PC-3 (cell line): ENCODE measurements at regions not wholly inside any gene's neighbourhood (a gene's known extent, or its start where the extent isn't known, plus 50 kb on each side); places are given as distances from the start of the nearest gene placed in this dataset.

Experiments
- ATAC-seq: fragments of 200-7000 bp; cut with Tn5 transposase; 2 replicates; pipeline ENCODE4 v1.9.1; 2020; ENCODE audit warnings: mild to moderate bottlenecking, moderate library complexity
- BruUV-seq: library from RNA; stranded (reverse); fragments of 400-500 nt; replicated peaks from 2 replicates; lab custom pipeline; 2021; lab: Mats Ljungman, UMichigan
- CTCF ChIA-PET: fragments of 300-600 bp; sonication (Branson Sonifier 250); formaldehyde crosslinking; loops from one replicate; lab custom pipeline; 2022; ENCODE audit warnings: antibody characterized with exemption; lab: Charles Lee
- POLR2A ChIA-PET: fragments of 300-600 bp; sonication (Branson Sonifier 250); formaldehyde crosslinking; loops from one replicate; lab custom pipeline; 2022; ENCODE audit warnings: antibody characterized with exemption; ENCODE audit not compliant: unreplicated experiment; lab: Charles Lee
- DNase-seq: peaks from one replicate; pipeline ENCODE4 v3.0.0-alpha.2; 2015
- H2AFZ ChIP-seq: fragments of 300-600 bp; sonication (generic); 2 replicates; pipeline ENCODE4 v1.6.0; 2016; ENCODE audit warnings: antibody characterized with exemption, low read length
- H3F3A ChIP-seq: fragments of 300-600 bp; sonication (generic); one replicate; pipeline ENCODE4 v1.6.0; 2017; ENCODE audit warnings: antibody characterized with exemption, low read length, control low read depth, mild to moderate bottlenecking; ENCODE audit not compliant: unreplicated experiment
- H3K27ac ChIP-seq: fragments of 300-600 bp; sonication (generic); 2 replicates; pipeline ENCODE4 v1.5.1; 2016; ENCODE audit warnings: mild to moderate bottlenecking, low read length
- H3K27me3 ChIP-seq: fragments of 300-600 bp; sonication (generic); 2 replicates; pipeline ENCODE4 v1.6.1; 2016; ENCODE audit warnings: low read length, mixed read lengths
- H3K36me3 ChIP-seq: fragments of 300-600 bp; sonication (generic); 2 replicates; pipeline ENCODE4 v1.6.1; 2016; ENCODE audit warnings: low read depth, mixed run types, low read length, mixed read lengths
- H3K4me1 ChIP-seq: fragments of 300-600 bp; sonication (generic); 2 replicates; pipeline ENCODE4 v1.5.1; 2016; ENCODE audit warnings: low read length; ENCODE audit not compliant: insufficient read depth
- H3K4me2 ChIP-seq: fragments of 300-600 bp; sonication (generic); 2 replicates; pipeline ENCODE4 v1.6.0; 2016; ENCODE audit warnings: low read length
- H3K4me3 ChIP-seq: fragments of 300-600 bp; sonication (generic); 2 replicates; pipeline ENCODE4 v1.5.1; 2016; ENCODE audit warnings: mild to moderate bottlenecking, low read length, mixed read lengths
- H3K79me2 ChIP-seq: fragments of 300-600 bp; sonication (generic); 2 replicates; pipeline ENCODE4 v1.6.1; 2017; ENCODE audit warnings: low read length, mixed read lengths
- H3K9ac ChIP-seq: fragments of 300-600 bp; sonication (generic); 2 replicates; pipeline ENCODE4 v1.6.0; 2016; ENCODE audit warnings: mild to moderate bottlenecking, low read length
- H3K9me2 ChIP-seq: fragments of 300-600 bp; sonication (generic); replicated peaks from 2 replicates; pipeline ENCODE4 v1.6.1; 2016; ENCODE audit warnings: mixed run types, low read length, mixed read lengths
- H3K9me3 ChIP-seq: fragments of 300-600 bp; sonication (generic); 2 replicates; pipeline ENCODE4 v1.6.1; 2016; ENCODE audit warnings: low read length, mixed read lengths
- H4K20me1 ChIP-seq: fragments of 300-600 bp; sonication (generic); 2 replicates; pipeline ENCODE4 v1.6.1; 2016; ENCODE audit warnings: low read length, mixed read lengths
- EZH2 ChIP-seq: fragments of 300-600 bp; sonication (generic); IDR thresholded peaks from one replicate; pipeline ENCODE4 v1.6.1; 2017; ENCODE audit warnings: antibody characterized with exemption, mild to moderate bottlenecking, low read length; ENCODE audit not compliant: unreplicated experiment
- EZH2phosphoT487 ChIP-seq: fragments of 300-600 bp; sonication (generic); IDR thresholded peaks from 2 replicates; pipeline ENCODE4 v1.6.1; 2018; ENCODE audit warnings: mild to moderate bottlenecking, antibody characterized with exemption, low read length, borderline replicate concordance
- intact Hi-C: fragments of 100-400 bp; cut with micrococcal nuclease; formaldehyde crosslinking; loops from 2 replicates; pipeline ENCODE4 v1.9.0; 2023
- TF ChIP-seq, protein P1 (sequence below): fragments of 300-600 bp; sonication (generic); conservative IDR thresholded peaks from 2 replicates; pipeline ENCODE4 v1.5.1; 2017; ENCODE audit warnings: antibody characterized with exemption, low read depth, mild to moderate bottlenecking, low read length

DNA sequence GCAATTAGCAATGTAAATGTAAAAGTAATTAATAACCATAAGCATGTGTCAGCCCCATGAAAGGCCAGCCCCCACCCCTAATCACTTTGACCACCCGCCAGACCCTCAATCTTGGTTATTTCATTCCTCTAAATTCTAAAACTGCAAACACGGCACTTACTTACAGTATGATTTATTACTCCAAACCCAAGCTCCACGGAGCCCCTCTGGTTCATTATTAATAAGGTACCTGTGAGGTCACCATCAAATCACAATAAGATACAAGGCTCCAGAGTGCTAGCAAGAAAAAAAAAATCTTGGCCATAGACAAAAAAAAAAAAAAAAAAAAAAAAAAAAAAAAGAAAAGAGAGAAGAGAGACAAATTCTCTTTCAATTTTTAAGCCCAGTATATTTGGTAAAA lies 879.5 kb downstream of the TDRD15 start:
- H3K4me2 ChIP-seq: no peak overlapping the region
- no peaks in the 10 kb centered on the region for H3K79me2 ChIP-seq
- no peak overlapping the region for H3K9ac ChIP-seq
- TF ChIP-seq EZH2 (no peak), EZH2phosphoT487 (no peak)
- TF ChIP-seq, protein P1, sequence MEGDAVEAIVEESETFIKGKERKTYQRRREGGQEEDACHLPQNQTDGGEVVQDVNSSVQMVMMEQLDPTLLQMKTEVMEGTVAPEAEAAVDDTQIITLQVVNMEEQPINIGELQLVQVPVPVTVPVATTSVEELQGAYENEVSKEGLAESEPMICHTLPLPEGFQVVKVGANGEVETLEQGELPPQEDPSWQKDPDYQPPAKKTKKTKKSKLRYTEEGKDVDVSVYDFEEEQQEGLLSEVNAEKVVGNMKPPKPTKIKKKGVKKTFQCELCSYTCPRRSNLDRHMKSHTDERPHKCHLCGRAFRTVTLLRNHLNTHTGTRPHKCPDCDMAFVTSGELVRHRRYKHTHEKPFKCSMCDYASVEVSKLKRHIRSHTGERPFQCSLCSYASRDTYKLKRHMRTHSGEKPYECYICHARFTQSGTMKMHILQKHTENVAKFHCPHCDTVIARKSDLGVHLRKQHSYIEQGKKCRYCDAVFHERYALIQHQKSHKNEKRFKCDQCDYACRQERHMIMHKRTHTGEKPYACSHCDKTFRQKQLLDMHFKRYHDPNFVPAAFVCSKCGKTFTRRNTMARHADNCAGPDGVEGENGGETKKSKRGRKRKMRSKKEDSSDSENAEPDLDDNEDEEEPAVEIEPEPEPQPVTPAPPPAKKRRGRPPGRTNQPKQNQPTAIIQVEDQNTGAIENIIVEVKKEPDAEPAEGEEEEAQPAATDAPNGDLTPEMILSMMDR: no peak
- intact Hi-C loops: no loop called here
- H3K27ac ChIP-seq: no peak overlapping the region
- no peaks in the 10 kb centered on the region for H4K20me1 ChIP-seq
- no peaks in the 10 kb centered on the region for H3K36me3 ChIP-seq
- ATAC-seq: no peak
- no peak overlapping the region for H3K4me3 ChIP-seq
- H3K27me3 ChIP-seq: no peaks in the 10 kb centered on the region
- no TSS peak for BruUV-seq
- CTCF ChIA-PET: no interaction called here
- H3F3A ChIP-seq: no peaks in the 10 kb centered on the region
- POLR2A ChIA-PET: no interaction called here
- no peaks in the 10 kb centered on the region for H3K4me1 ChIP-seq
- no peaks in the 10 kb centered on the region for H3K9me2 ChIP-seq
- H2AFZ ChIP-seq: no peak overlapping the region
- peaks cover 25% of the 10 kb centered on the region for H3K9me3 ChIP-seq
- no peak for DNase-seq

GRCh38 chr2:22011048-22011447 lies 887.3 kb downstream of the TDRD15 start:
- ChIA-PET POLR2A (no interaction called here), CTCF (no interaction called here)
- Histone ChIP-seq H3K4me3 (no peak overlapping the region), H2AFZ (no peak overlapping the region), H4K20me1 (no peaks in the 10 kb centered on the region), H3K27ac (no peak overlapping the region), H3K9ac (no peak overlapping the region), H3K9me2 (no peaks in the 10 kb centered on the region), H3K79me2 (no peaks in the 10 kb centered on the region), H3K4me1 (no peaks in the 10 kb centered on the region), H3K9me3 (peaks cover 8% of the 10 kb centered on the region; the same call in 1 of the 2 replicates), H3K27me3 (no peaks in the 10 kb centered on the region), H3K4me2 (no peak overlapping the region), H3K36me3 (no peaks in the 10 kb centered on the region), H3F3A (no peaks in the 10 kb centered on the region)
- intact Hi-C loops: no loop called here
- ATAC-seq (no peak), DNase-seq (no peak)
- TF ChIP-seq EZH2 (no peak), EZH2phosphoT487 (no peak)
- TF ChIP-seq, protein P1: no peak
- BruUV-seq: no TSS peak

DNA sequence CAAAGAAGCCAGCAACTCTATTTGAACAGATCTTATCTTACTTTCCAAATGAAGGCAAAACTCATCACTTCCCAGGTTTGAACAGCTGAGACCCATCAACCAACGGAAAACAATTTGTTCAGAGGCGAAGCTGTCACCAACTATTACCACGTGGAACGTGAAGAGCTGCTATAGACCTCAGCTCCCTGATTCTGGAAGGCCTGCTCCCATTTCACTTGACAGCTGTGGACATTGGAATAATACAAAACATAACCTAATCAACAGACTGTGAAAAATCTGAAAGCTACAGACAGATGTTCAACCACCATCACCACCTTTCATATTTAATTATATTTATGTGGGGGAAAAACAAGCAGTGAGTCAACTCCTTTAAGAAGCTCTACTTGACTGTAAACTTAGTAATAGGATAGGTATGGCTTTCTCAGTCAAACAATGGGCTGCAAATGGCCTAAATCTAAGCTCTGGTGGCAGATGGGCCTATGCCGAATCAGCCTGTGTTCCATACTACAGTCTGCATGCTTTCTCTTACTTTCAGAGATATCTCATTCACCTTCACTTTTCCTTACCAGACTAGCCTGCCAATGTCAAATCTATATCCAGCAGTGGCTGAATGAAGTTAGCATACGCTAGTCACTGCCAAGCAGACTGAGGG lies 896.4 kb downstream of the TDRD15 start:
- intact Hi-C loops: no loop called here
- Histone ChIP-seq H3K4me1 (no peaks in the 10 kb centered on the region), H3F3A (no peaks in the 10 kb centered on the region), H3K9me2 (no peaks in the 10 kb centered on the region), H3K9me3 (peaks cover 5% of the 10 kb centered on the region; the same call in 1 of the 2 replicates), H4K20me1 (no peaks in the 10 kb centered on the region), H3K4me3 (no peak overlapping the region), H3K4me2 (no peak overlapping the region), H3K79me2 (no peaks in the 10 kb centered on the region), H3K27me3 (no peaks in the 10 kb centered on the region), H3K36me3 (no peaks in the 10 kb centered on the region), H3K27ac (no peak overlapping the region), H2AFZ (no peak overlapping the region), H3K9ac (no peak overlapping the region)
- no TSS peak for BruUV-seq
- ChIA-PET POLR2A (no interaction called here), CTCF (no interaction called here)
- DNase-seq: no peak
- TF ChIP-seq, protein P1: no peak
- TF ChIP-seq EZH2phosphoT487: no peak
- TF ChIP-seq EZH2: no peak
- no peak for ATAC-seq
